H1 (cell line): ENCODE measurements at regions not wholly inside any gene's neighbourhood (a gene's known extent, or its start where the extent isn't known, plus 50 kb on each side); places are given as distances from the start of the nearest gene placed in this dataset.
A peak's percentile ranks its signal among the peaks of the same experiment; 100 is the strongest.

ENCODE experiments used
- CTCF ChIA-PET: fragments of 300-600 bp; sonication (Branson Sonifier 250); formaldehyde crosslinking; loops from one replicate; lab custom pipeline; 2021; ENCODE audit not compliant: partially characterized antibody; lab: Charles Lee
- POLR2A ChIA-PET: fragments of 300-600 bp; sonication (Branson Sonifier 250); formaldehyde crosslinking; loops from one replicate; lab custom pipeline; 2021; ENCODE audit warnings: inconsistent platforms; ENCODE audit not compliant: partially characterized antibody; lab: Charles Lee
- DNase-seq, 2 experiments: peaks; one replicate each; pipeline versions ENCODE4 v3.0.0 to v3.0.0-alpha.2; 2010 to 2022; ENCODE audit warnings: low spot score in 2 of 2, low read depth in 1 of 2, mixed read lengths in 1 of 2
- FAIRE-seq: peaks from 2 replicates; lab custom pipeline; 2011; peaks lifted over from hg19 to GRCh38; lab: Jason Lieb, UNC
- H2AFZ ChIP-seq: 2 replicates; pipeline ENCODE4 v1.8.1; 2012; ENCODE audit warnings: low read length, inconsistent platforms
- H2AK5ac ChIP-seq: 2 replicates; pipeline ENCODE4 v1.6.1; 2013; ENCODE audit warnings: low read depth, low read length
- H2BK120ac ChIP-seq: replicated peaks from 2 replicates; pipeline ENCODE3; 2013; ENCODE audit warnings: low read depth, low read length, inconsistent platforms
- H2BK12ac ChIP-seq: 2 replicates; pipeline ENCODE4 v1.6.1; 2013; ENCODE audit warnings: low read depth, low read length
- H2BK15ac ChIP-seq: 2 replicates; pipeline ENCODE4 v1.6.1; 2013; ENCODE audit warnings: low read length
- H2BK20ac ChIP-seq: 2 replicates; pipeline ENCODE4 v1.6.1; 2013; ENCODE audit warnings: low read length
- H2BK5ac ChIP-seq: 2 replicates; pipeline ENCODE4 v1.6.1; 2013; ENCODE audit warnings: low read depth, low read length
- H3K14ac ChIP-seq: 2 replicates; pipeline ENCODE4 v1.6.1; 2013; ENCODE audit warnings: inconsistent platforms; ENCODE audit not compliant: insufficient read length
- H3K18ac ChIP-seq: 2 replicates; pipeline ENCODE4 v1.6.1; 2013; ENCODE audit warnings: low read length; ENCODE audit errors: extremely low read depth
- H3K23ac ChIP-seq: 2 replicates; pipeline ENCODE4 v1.6.1; 2013; ENCODE audit warnings: inconsistent platforms; ENCODE audit not compliant: insufficient read length
- H3K23me2 ChIP-seq: 2 replicates; pipeline ENCODE4 v1.6.1; 2013; ENCODE audit warnings: low read depth, low read length
- H3K27ac ChIP-seq: 2 replicates; pipeline ENCODE4 v1.6.1; 2011; ENCODE audit warnings: low read depth, low read length, inconsistent platforms
- H3K27me3 ChIP-seq, 4 experiments: replicated peaks in 1 of 4; 1 replicate in 1 of 4; 2 replicates in 3 of 4; pipeline versions ENCODE4 v1.6.1 to v1.8.1; 2011 to 2013; ENCODE audit warnings: low read length in 3 of 4, mild to moderate bottlenecking in 3 of 4, inconsistent platforms in 2 of 4, mixed read lengths in 2 of 4, moderate library complexity in 1 of 4; ENCODE audit not compliant: control insufficient read depth in 3 of 4, insufficient read depth in 3 of 4; ENCODE audit errors: extremely low read depth in 1 of 4
- H3K36me3 ChIP-seq, 4 experiments: 2 replicates each; pipeline versions ENCODE4 v1.6.1 to v1.8.1; 2011 to 2013; ENCODE audit warnings: mild to moderate bottlenecking in 4 of 4, low read length in 3 of 4, moderate library complexity in 2 of 4, control low read depth in 1 of 4, inconsistent platforms in 1 of 4; ENCODE audit not compliant: insufficient read depth in 4 of 4, control insufficient read depth in 2 of 4
- H3K4ac ChIP-seq: replicated peaks from 2 replicates; pipeline ENCODE3; 2013; ENCODE audit warnings: low read length, low read depth, mixed read lengths, inconsistent platforms; ENCODE audit not compliant: insufficient read length
- H3K4me1 ChIP-seq, 4 experiments: replicated peaks in 1 of 4; 1 replicate in 1 of 4; 2 replicates in 3 of 4; pipeline versions ENCODE4 v1.6.1 to v1.8.1; 2011 to 2013; ENCODE audit warnings: low read length in 3 of 4, inconsistent platforms in 2 of 4, mixed read lengths in 1 of 4; ENCODE audit not compliant: insufficient read depth in 4 of 4, control insufficient read depth in 3 of 4
- H3K4me2 ChIP-seq, 2 experiments: 2 replicates each; pipeline versions ENCODE4 v1.6.1 to v1.8.1; 2011 to 2013; ENCODE audit warnings: low read depth in 2 of 2, low read length in 2 of 2, control low read depth in 1 of 2, inconsistent platforms in 1 of 2, mild to moderate bottlenecking in 1 of 2; ENCODE audit not compliant: insufficient read depth in 1 of 2
- H3K4me3 ChIP-seq, 4 experiments: fragments of 200-600, 300-600 bp in 1 of 4; sonication (generic), shearing (Covaris generic), sonication (Bioruptor Twin) in 1 of 4; 2 replicates each; pipeline versions ENCODE4 v1.5.1 to v1.8.1; 2011 to 2016; ENCODE audit warnings: low read length in 4 of 4, low read depth in 3 of 4, control low read depth in 2 of 4, inconsistent platforms in 2 of 4, mild to moderate bottlenecking in 2 of 4, mixed read lengths in 1 of 4, moderate library complexity in 1 of 4; ENCODE audit not compliant: insufficient read depth in 2 of 4; ENCODE audit errors: extremely low read depth in 1 of 4
- H3K56ac ChIP-seq: replicated peaks from 2 replicates; pipeline ENCODE3; 2013; ENCODE audit warnings: low read depth, mild to moderate bottlenecking, mixed read lengths, low read length, inconsistent platforms; ENCODE audit not compliant: insufficient read length
- H3K79me1 ChIP-seq: 2 replicates; pipeline ENCODE4 v1.6.1; 2013; ENCODE audit warnings: low read depth, low read length, control low read depth
- H3K79me2 ChIP-seq, 2 experiments: 2 replicates each; pipeline versions ENCODE4 v1.6.1 to v1.8.1; 2012 to 2013; ENCODE audit warnings: low read length in 2 of 2, mild to moderate bottlenecking in 2 of 2, inconsistent platforms in 1 of 2; ENCODE audit not compliant: insufficient read depth in 2 of 2, control insufficient read depth in 1 of 2
- H3K9ac ChIP-seq, 4 experiments: replicated peaks in 1 of 4; 1 replicate in 1 of 4; 2 replicates in 3 of 4; pipeline versions ENCODE4 v1.6.1 to v1.8.1; 2011 to 2013; ENCODE audit warnings: low read depth in 3 of 4, low read length in 3 of 4, control low read depth in 2 of 4, mild to moderate bottlenecking in 2 of 4, moderate library complexity in 2 of 4, inconsistent platforms in 1 of 4; ENCODE audit errors: extremely low read depth in 1 of 4
- H3K9me3 ChIP-seq, 2 experiments: 2 replicates each; pipeline versions ENCODE4 v1.6.1 to v1.8.1; 2012 to 2013; ENCODE audit warnings: mild to moderate bottlenecking in 2 of 2, moderate library complexity in 2 of 2, control low read depth in 1 of 2, inconsistent platforms in 1 of 2, low read depth in 1 of 2, low read length in 1 of 2, mixed read lengths in 1 of 2; ENCODE audit not compliant: insufficient read depth in 2 of 2
- H4K20me1 ChIP-seq, 2 experiments: replicated peaks in 1 of 2; 2 replicates each; pipeline versions ENCODE3 to v1.8.1; 2011 to 2013; ENCODE audit warnings: inconsistent platforms in 2 of 2, low read length in 2 of 2, mild to moderate bottlenecking in 1 of 2; ENCODE audit not compliant: insufficient read depth in 2 of 2, control insufficient read depth in 1 of 2
- H4K5ac ChIP-seq: 2 replicates; pipeline ENCODE4 v1.6.1; 2013; ENCODE audit warnings: low read length, low read depth, mixed read lengths, inconsistent platforms; ENCODE audit not compliant: insufficient read length
- H4K8ac ChIP-seq: 2 replicates; pipeline ENCODE4 v1.8.0; 2013; ENCODE audit warnings: mild to moderate bottlenecking, moderate library complexity, low read length, inconsistent platforms; ENCODE audit not compliant: insufficient read depth; ENCODE audit errors: extremely low read depth
- H4K91ac ChIP-seq: replicated peaks from 2 replicates; pipeline ENCODE3; 2013; ENCODE audit warnings: low read length, mixed read lengths, inconsistent platforms; ENCODE audit not compliant: insufficient read length
- CEBPB ChIP-seq: IDR thresholded peaks from 2 replicates; pipeline ENCODE4 v1.6.1; 2012; ENCODE audit warnings: low read depth, low read length
- TAF7 ChIP-seq: optimal IDR thresholded peaks from 2 replicates; pipeline ENCODE3; 2011; ENCODE audit warnings: low read depth, mild to moderate bottlenecking, inconsistent platforms, low read length, moderate library complexity, borderline replicate concordance
- WGBS, 2 experiments: shearing (Covaris generic) in 1 of 2; methylation state at CpG; one replicate each; pipeline versions ENCODE4 v1.1.6 to v1.1.7; 2013 to 2015; ENCODE audit warnings: low lambda C conversion rate in 2 of 2, mixed read lengths in 2 of 2, inconsistent platforms in 1 of 2, low coverage in 1 of 2, missing lambda C conversion rate in 1 of 2; ENCODE audit not compliant: insufficient replicate concordance in 2 of 2, insufficient coverage in 1 of 2, insufficient read length in 1 of 2; ENCODE audit errors: extremely low coverage in 1 of 2, missing lambda C conversion rate in 1 of 2; 5-methylcytosine and 5-hydroxymethylcytosine counted together

DNA sequence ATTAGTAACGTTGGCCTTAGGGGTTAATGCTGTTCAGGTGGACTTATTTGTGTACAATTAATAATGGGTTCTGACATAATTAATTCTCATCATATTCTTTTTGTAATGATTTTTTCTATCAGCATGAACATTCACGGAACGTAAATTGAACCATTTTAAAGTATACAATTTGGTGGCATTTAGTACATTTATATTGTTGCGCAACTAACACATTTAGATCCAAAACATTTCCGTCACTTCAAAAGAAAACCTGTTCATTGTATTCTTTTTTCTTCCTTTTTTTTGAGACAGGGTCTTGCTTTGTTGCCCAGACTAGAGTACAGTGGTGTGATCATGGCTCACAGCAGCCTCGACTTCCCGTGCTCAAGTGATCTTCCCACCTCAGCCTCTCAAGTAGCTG is 65.8 kb downstream of the BOD1L2 start:
- no peak overlapping the region for H4K91ac ChIP-seq
- H3K79me1 ChIP-seq: no peaks in the 10 kb centered on the region
- POLR2A ChIA-PET: no interaction called here
- H3K9me3 ChIP-seq: no peaks in the 10 kb centered on the region
- no peak overlapping the region for H4K5ac ChIP-seq
- no peak overlapping the region for H4K8ac ChIP-seq
- FAIRE-seq (no peak), DNase-seq (no peak)
- H4K20me1 ChIP-seq: no peaks in the 10 kb centered on the region
- no peak overlapping the region for H3K18ac ChIP-seq
- no peak overlapping the region for H3K4me3 ChIP-seq
- H3K4me1 ChIP-seq: peaks cover 9 to 15% (median 11%) of the 10 kb centered on the region in 4 experiments; a peak in 6 of 7 replicates
- 93% methylated on average over 7 of the region's 7 CpGs; no CpG with 5 or more reads in 1 of the 2 experiments for WGBS, 2 experiments
- no peak overlapping the region for H3K27ac ChIP-seq
- H3K56ac ChIP-seq: no peak overlapping the region
- H2BK15ac ChIP-seq: no peak overlapping the region
- no peaks in the 10 kb centered on the region for H3K36me3 ChIP-seq
- H2BK20ac ChIP-seq: no peak overlapping the region
- TF ChIP-seq CEBPB: peak; percentile 83; the same call in 1 of the 2 replicates
- TF ChIP-seq TAF7: no peak
- H3K23me2 ChIP-seq: peaks cover 7% of the 10 kb centered on the region
- no peak overlapping the region for H2AFZ ChIP-seq
- H3K23ac ChIP-seq: no peak overlapping the region
- peaks cover 0 to 3% (median 0%) of the 10 kb centered on the region in 4 experiments; a peak in 2 of 7 replicates for H3K27me3 ChIP-seq
- no peak overlapping the region for H2AK5ac ChIP-seq
- CTCF ChIA-PET: no interaction called here
- no peak overlapping the region for H3K9ac ChIP-seq
- no peak overlapping the region for H2BK5ac ChIP-seq
- no peak overlapping the region for H3K4ac ChIP-seq
- H3K79me2 ChIP-seq: no peaks in the 10 kb centered on the region
- H3K4me2 ChIP-seq: no peak overlapping the region
- no peak overlapping the region for H2BK12ac ChIP-seq
- H2BK120ac ChIP-seq: no peak overlapping the region
- no peak overlapping the region for H3K14ac ChIP-seq
